GM12878 (cell line): ENCODE measurements at regions not wholly inside any gene's neighbourhood (a gene's known extent, or its start where the extent isn't known, plus 50 kb on each side); places are given as distances from the start of the nearest gene placed in this dataset.

ENCODE experiments used
- BCL11A ChIP-seq: IDR thresholded peaks from 2 replicates; pipeline ENCODE4 v1.6.1; 2011; ENCODE audit warnings: low read depth, low read length
- HSF1 ChIP-seq: fragments of 150-350 bp; IDR thresholded peaks from 2 replicates; pipeline ENCODE4 v1.6.1; 2014; ENCODE audit warnings: mild to moderate bottlenecking, low read depth, low read length
- REST ChIP-seq: IDR thresholded peaks from 2 replicates; pipeline ENCODE4 v1.6.1; 2012; ENCODE audit warnings: mild to moderate bottlenecking, low read depth, low read length
- ZBTB4 ChIP-seq: fragments of 450-650 bp; formaldehyde crosslinking; IDR thresholded peaks from 2 replicates; pipeline ENCODE4 v1.4.0; 2022; ENCODE audit warnings: mild to moderate bottlenecking, moderate library complexity

DNA sequence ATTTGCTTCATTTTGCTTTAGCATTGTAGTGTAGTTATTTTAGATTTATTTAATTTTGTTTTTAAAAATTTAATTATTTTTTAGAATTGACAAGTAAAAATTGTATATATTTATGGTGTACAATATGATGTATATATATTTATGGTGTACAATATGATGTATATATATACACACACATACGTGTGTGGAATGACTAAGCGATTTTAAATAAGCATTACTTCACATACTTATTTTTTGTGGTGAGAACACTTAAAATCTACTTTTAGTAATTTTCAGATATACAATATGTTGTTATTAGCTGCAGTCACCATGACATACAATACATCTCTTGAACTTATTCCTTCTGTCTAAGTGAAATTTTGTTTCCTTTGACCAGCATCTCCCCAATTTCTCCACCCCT lies 172.9 kb downstream of the SPRY1 start (continued):
- no peak for TF ChIP-seq ZBTB4 (CRISPR knock-in tag)
- no peak for TF ChIP-seq HSF1
- TF ChIP-seq BCL11A, result no peak
- no peak for TF ChIP-seq REST
